ENCODE measurements at regions not wholly inside any gene's neighbourhood (a gene's known extent, or its start where the extent isn't known, plus 50 kb on each side); places are given as distances from the start of the nearest gene placed in this dataset.

GRCh38 chr2:65779021-65779420 is 346.6 kb upstream of the SPRED2 start:
- TF ChIP-seq CTCF (IDR thresholded peaks at IDR 0.05; ENCODE audit: low read depth, low read length, missing control alignments) = no peak
- DNase-seq (ENCODE audit: extremely low read depth, low read depth) = no peak
- H3K4me3 ChIP-seq (replicated peaks; ENCODE audit: low read depth, low read length) = no peak overlapping the region

GRCh38 chr2:65778137-65778536 is 345.7 kb upstream of the SPRED2 start:
- DNase-seq (ENCODE audit: extremely low read depth, low read depth) = no peak
- no peak overlapping the region for H3K4me3 ChIP-seq (replicated peaks; ENCODE audit: low read depth, low read length)
- no peak for TF ChIP-seq CTCF (IDR thresholded peaks at IDR 0.05; ENCODE audit: low read depth, low read length, missing control alignments)

GRCh38 chr2:65775839-65776238 is 343.4 kb upstream of the SPRED2 start:
- H3K4me3 ChIP-seq (replicated peaks; ENCODE audit: low read depth, low read length) = no peak overlapping the region
- no peak for TF ChIP-seq CTCF (IDR thresholded peaks at IDR 0.05; ENCODE audit: low read depth, low read length, missing control alignments)
- no peak for DNase-seq (ENCODE audit: extremely low read depth, low read depth)

GRCh38 chr2:65767946-65768345 is 335.5 kb upstream of the SPRED2 start:
- no peak for DNase-seq (ENCODE audit: extremely low read depth, low read depth)
- no peak for TF ChIP-seq CTCF (IDR thresholded peaks at IDR 0.05; ENCODE audit: low read depth, low read length, missing control alignments)
- H3K4me3 ChIP-seq (replicated peaks; ENCODE audit: low read depth, low read length) = no peak overlapping the region

GRCh38 chr2:65766768-65767267 is 334.4 kb upstream of the SPRED2 start:
- DNase-seq (ENCODE audit: extremely low read depth, low read depth) = no peak
- no peak overlapping the region for H3K4me3 ChIP-seq (replicated peaks; ENCODE audit: low read depth, low read length)
- no peak for TF ChIP-seq CTCF (IDR thresholded peaks at IDR 0.05; ENCODE audit: low read depth, low read length, missing control alignments)

GRCh38 chr2:65765376-65765775 is 333.0 kb upstream of the SPRED2 start:
- DNase-seq (ENCODE audit: extremely low read depth, low read depth) = no peak
- no peak for TF ChIP-seq CTCF (IDR thresholded peaks at IDR 0.05; ENCODE audit: low read depth, low read length, missing control alignments)

GRCh38 chr2:65762068-65762467 is 329.7 kb upstream of the SPRED2 start:
- TF ChIP-seq CTCF (IDR thresholded peaks at IDR 0.05; ENCODE audit: low read depth, low read length, missing control alignments) = no peak

More at GRCh38 chr2:65765376-65765775, 333.0 kb upstream of the SPRED2 start:
- no peak overlapping the region for H3K4me3 ChIP-seq (replicated peaks; ENCODE audit: low read depth, low read length)

More at GRCh38 chr2:65762068-65762467, 329.7 kb upstream of the SPRED2 start:
- no peak for DNase-seq (ENCODE audit: extremely low read depth, low read depth)
- H3K4me3 ChIP-seq (replicated peaks; ENCODE audit: low read depth, low read length) = no peak overlapping the region

All from HFF-Myc (cell line).